Gastrocnemius medialis (tissue), 4 donors: ENCODE measurements at regions not wholly inside any gene's neighbourhood (a gene's known extent, or its start where the extent isn't known, plus 50 kb on each side); places are given as distances from the start of the nearest gene placed in this dataset.

ENCODE experiments used
- POLR2A ChIP-seq, 2 donors: fragments of 450-650 bp; IDR thresholded peaks; one replicate each; pipeline ENCODE4 v1.6.1; 2017; ENCODE audit warnings: antibody characterized with exemption in 2 of 2, mild to moderate bottlenecking in 2 of 2, moderate library complexity in 2 of 2
- TF ChIP-seq, protein P1 (sequence below), 5 experiments: fragments of 450-650 bp in 3 of 5; fragments of 200-600 bp in 2 of 5; sonication (generic) in 2 of 5; IDR thresholded peaks in 4 of 5; conservative IDR thresholded peaks in 1 of 5; 1 replicate in 4 of 5; 2 replicates in 1 of 5; pipeline ENCODE4 v1.5.1; 2016 to 2019; ENCODE audit warnings: antibody characterized with exemption in 5 of 5, mild to moderate bottlenecking in 3 of 5, moderate library complexity in 3 of 5

DNA sequence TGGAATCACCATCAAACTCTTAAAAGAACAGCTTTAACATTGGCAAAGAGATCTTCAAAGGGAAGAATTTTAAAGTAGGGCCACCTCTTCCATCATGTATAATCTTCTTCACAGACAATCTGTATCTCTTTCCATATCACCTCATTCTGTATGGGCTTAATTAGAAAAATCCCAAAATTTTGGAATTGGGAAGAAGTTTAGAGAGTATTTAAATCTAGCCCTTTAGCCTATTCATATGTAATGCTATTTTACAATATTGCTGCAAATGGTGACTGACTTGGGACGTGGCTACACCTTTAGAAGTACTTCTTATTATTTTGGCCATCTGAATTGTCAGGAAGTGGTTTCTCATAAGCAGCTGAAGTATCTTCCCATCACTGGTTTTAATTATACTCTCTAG lies 474.3 kb downstream of the RFPL4B start:
- TF ChIP-seq, protein P1, sequence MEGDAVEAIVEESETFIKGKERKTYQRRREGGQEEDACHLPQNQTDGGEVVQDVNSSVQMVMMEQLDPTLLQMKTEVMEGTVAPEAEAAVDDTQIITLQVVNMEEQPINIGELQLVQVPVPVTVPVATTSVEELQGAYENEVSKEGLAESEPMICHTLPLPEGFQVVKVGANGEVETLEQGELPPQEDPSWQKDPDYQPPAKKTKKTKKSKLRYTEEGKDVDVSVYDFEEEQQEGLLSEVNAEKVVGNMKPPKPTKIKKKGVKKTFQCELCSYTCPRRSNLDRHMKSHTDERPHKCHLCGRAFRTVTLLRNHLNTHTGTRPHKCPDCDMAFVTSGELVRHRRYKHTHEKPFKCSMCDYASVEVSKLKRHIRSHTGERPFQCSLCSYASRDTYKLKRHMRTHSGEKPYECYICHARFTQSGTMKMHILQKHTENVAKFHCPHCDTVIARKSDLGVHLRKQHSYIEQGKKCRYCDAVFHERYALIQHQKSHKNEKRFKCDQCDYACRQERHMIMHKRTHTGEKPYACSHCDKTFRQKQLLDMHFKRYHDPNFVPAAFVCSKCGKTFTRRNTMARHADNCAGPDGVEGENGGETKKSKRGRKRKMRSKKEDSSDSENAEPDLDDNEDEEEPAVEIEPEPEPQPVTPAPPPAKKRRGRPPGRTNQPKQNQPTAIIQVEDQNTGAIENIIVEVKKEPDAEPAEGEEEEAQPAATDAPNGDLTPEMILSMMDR (IDR thresholded peaks at IDR 0.05 in 4 of 5, conservative IDR thresholded peaks at IDR 0.05 in 1 of 5) = no peak
- no peak for TF ChIP-seq POLR2A (IDR thresholded peaks at IDR 0.05)
